HEK293 (cell line): ENCODE measurements at regions not wholly inside any gene's neighbourhood (a gene's known extent, or its start where the extent isn't known, plus 50 kb on each side); places are given as distances from the start of the nearest gene placed in this dataset.

Experiments
- CTCF ChIA-PET: fragments of 350-600 bp; formaldehyde crosslinking; extraction: SDS; loops from one replicate; lab custom pipeline; 2021; ENCODE audit warnings: antibody characterized with exemption; lab: Yijun Ruan, JAX
- POLR2A ChIA-PET: fragments of 300-600 bp; formaldehyde crosslinking; extraction: SDS; loops from one replicate; lab custom pipeline; 2020; ENCODE audit warnings: antibody characterized with exemption, inconsistent platforms; lab: Yijun Ruan, JAX
- H3K27ac ChIP-seq: fragments of 200-500 bp; sonication (Bioruptor generic); 2 replicates; pipeline ENCODE4 v1.5.1; 2014; ENCODE audit warnings: low read depth, low read length, control low read depth, inconsistent platforms; ENCODE audit errors: extremely low read depth
- H3K36me3 ChIP-seq, 2 experiments: fragments of 200-500 bp in 1 of 2; sonication (Bioruptor generic) in 1 of 2; 1 replicate in 1 of 2; 2 replicates in 1 of 2; pipeline ENCODE4 v1.5.1; 2014 to 2017; ENCODE audit warnings: inconsistent platforms in 2 of 2, low read length in 2 of 2; ENCODE audit not compliant: control insufficient read depth in 2 of 2, insufficient read depth in 1 of 2
- H3K4me1 ChIP-seq: fragments of 200-500 bp; sonication (Bioruptor generic); 2 replicates; pipeline ENCODE4 v1.5.1; 2014; ENCODE audit warnings: mild to moderate bottlenecking, low read length, inconsistent platforms; ENCODE audit not compliant: control insufficient read depth, insufficient read depth
- H3K4me3 ChIP-seq: 2 replicates; pipeline ENCODE4 v1.5.1; 2011; ENCODE audit warnings: low read depth, mild to moderate bottlenecking, control low read depth, low read length, moderate library complexity
- H3K9me3 ChIP-seq: fragments of 200-500 bp; sonication (Bioruptor generic); 2 replicates; pipeline ENCODE4 v1.5.1; 2014; ENCODE audit warnings: low read depth, low read length, inconsistent platforms; ENCODE audit not compliant: control insufficient read depth, insufficient read depth
- HIC1 ChIP-seq: fragments of 450-650 bp; formaldehyde crosslinking; IDR thresholded peaks from 2 replicates; pipeline ENCODE4 v1.5.1; 2016; ENCODE audit warnings: missing biosample characterization, missing genetic modification characterization
- HOXC10 ChIP-seq: sonication (generic); formaldehyde crosslinking; IDR thresholded peaks from 2 replicates; pipeline ENCODE4 v1.8.1; 2023; ENCODE audit warnings: mild to moderate bottlenecking, missing genetic modification reagents
- OSR2 ChIP-seq: fragments of 450-650 bp; formaldehyde crosslinking; IDR thresholded peaks from 2 replicates; pipeline ENCODE4 v1.5.1; 2016; ENCODE audit warnings: missing biosample characterization, missing genetic modification characterization
- PATZ1 ChIP-seq: fragments of 450-650 bp; formaldehyde crosslinking; IDR thresholded peaks from 2 replicates; pipeline ENCODE4 v1.5.1; 2016; ENCODE audit warnings: missing biosample characterization, missing genetic modification characterization
- PRDM1 ChIP-seq: fragments of 450-650 bp; formaldehyde crosslinking; IDR thresholded peaks from 2 replicates; pipeline ENCODE4; 2016; ENCODE audit warnings: missing biosample characterization, missing genetic modification characterization
- PRDM10 ChIP-seq: fragments of 450-650 bp; formaldehyde crosslinking; IDR thresholded peaks from 2 replicates; pipeline ENCODE4 v1.5.1; 2016; ENCODE audit warnings: missing biosample characterization, missing genetic modification characterization
- TRIM28 ChIP-seq: IDR thresholded peaks from 2 replicates; pipeline ENCODE4 v1.6.1; 2011; ENCODE audit warnings: low read length, control low read depth, borderline replicate concordance
- ZBTB6 ChIP-seq: fragments of 450-650 bp; formaldehyde crosslinking; IDR thresholded peaks from 2 replicates; pipeline ENCODE4 v1.5.1; 2017; ENCODE audit warnings: missing biosample characterization, missing genetic modification characterization
- ZNF23 ChIP-seq: fragments of 450-650 bp; formaldehyde crosslinking; IDR thresholded peaks from 2 replicates; pipeline ENCODE4 v1.5.1; 2016; ENCODE audit warnings: missing biosample characterization, missing genetic modification characterization, borderline replicate concordance
- ZNF24 ChIP-seq: fragments of 450-650 bp; formaldehyde crosslinking; IDR thresholded peaks from 2 replicates; pipeline ENCODE4 v1.5.1; 2016; ENCODE audit warnings: missing biosample characterization, missing genetic modification characterization
- ZNF335 ChIP-seq: fragments of 450-650 bp; formaldehyde crosslinking; conservative IDR thresholded peaks from 2 replicates; pipeline ENCODE4 v1.5.1; 2016; ENCODE audit warnings: missing biosample characterization, missing genetic modification characterization
- ZNF544 ChIP-seq: fragments of 450-650 bp; formaldehyde crosslinking; IDR thresholded peaks from 2 replicates; pipeline ENCODE4 v1.5.0; 2017; ENCODE audit warnings: missing biosample characterization, missing genetic modification characterization
- ZNF585B ChIP-seq: fragments of 450-650 bp; formaldehyde crosslinking; IDR thresholded peaks from 2 replicates; pipeline ENCODE4 v1.5.1; 2016; ENCODE audit warnings: missing biosample characterization, missing genetic modification characterization
- ZNF621 ChIP-seq: fragments of 450-650 bp; formaldehyde crosslinking; IDR thresholded peaks from 2 replicates; pipeline ENCODE4 v1.5.1; 2017; ENCODE audit warnings: missing biosample characterization, missing genetic modification characterization
- ZNF76 ChIP-seq: fragments of 450-650 bp; formaldehyde crosslinking; IDR thresholded peaks from 2 replicates; pipeline ENCODE4; 2016; ENCODE audit warnings: low read depth, missing biosample characterization, missing genetic modification characterization, borderline replicate concordance
- ZNF791 ChIP-seq: fragments of 450-650 bp; formaldehyde crosslinking; IDR thresholded peaks from 2 replicates; pipeline ENCODE4 v1.5.1; 2016; ENCODE audit warnings: missing biosample characterization, missing genetic modification characterization
- ZSCAN18 ChIP-seq: fragments of 450-650 bp; formaldehyde crosslinking; IDR thresholded peaks from 2 replicates; pipeline ENCODE4 v1.5.1; 2016; ENCODE audit warnings: missing biosample characterization, missing genetic modification characterization
- ZSCAN5A ChIP-seq: fragments of 450-650 bp; formaldehyde crosslinking; IDR thresholded peaks from 2 replicates; pipeline ENCODE4 v1.5.1; 2016; ENCODE audit warnings: missing biosample characterization, missing genetic modification characterization

- no peaks in the 10 kb centered on the region for H3K4me1 ChIP-seq
- CTCF ChIA-PET = no interaction called here
- no peak overlapping the region for H3K27ac ChIP-seq
- TF ChIP-seq PRDM1 = no peak
- no peak for TF ChIP-seq PATZ1 (tag by site-specific recombination)
- no peak for TF ChIP-seq ZNF544 (tag by site-specific recombination)
- TF ChIP-seq ZSCAN5A (tag by site-specific recombination) = no peak
- no peak for TF ChIP-seq ZBTB6 (tag by site-specific recombination)
- TF ChIP-seq HOXC10 = no peak
- TF ChIP-seq PRDM10 (tag by site-specific recombination) = no peak
- H3K36me3 ChIP-seq = no peaks in the 10 kb centered on the region
- no peak overlapping the region for H3K4me3 ChIP-seq
- POLR2A ChIA-PET = no interaction called here
- H3K9me3 ChIP-seq = no peaks in the 10 kb centered on the region
Observed at GRCh38 chr4:123744664-123745290, 348.2 kb downstream of the SPRY1 start.

GRCh38 chr4:123747016-123747415 is 350.4 kb downstream of the SPRY1 start:
- POLR2A ChIA-PET = no interaction called here
- H3K9me3 ChIP-seq = no peaks in the 10 kb centered on the region
- TF ChIP-seq ZNF76 (tag by site-specific recombination) = no peak
- TF ChIP-seq ZNF791 (tag by site-specific recombination) = no peak
- no peak for TF ChIP-seq ZNF621 (tag by site-specific recombination)
- TF ChIP-seq PRDM1 = no peak
- no peak for TF ChIP-seq ZNF335 (tag by site-specific recombination)
- no peak for TF ChIP-seq ZNF24 (tag by site-specific recombination)
- TF ChIP-seq TRIM28 = no peak
- TF ChIP-seq ZNF585B (tag by site-specific recombination) = no peak
- TF ChIP-seq HIC1 (tag by site-specific recombination) = no peak
- no peak for TF ChIP-seq ZSCAN18 (tag by site-specific recombination)
- no peak for TF ChIP-seq OSR2 (tag by site-specific recombination)
- no peak for TF ChIP-seq ZNF23
- TF ChIP-seq, all 188 proteins: peak for 0
- CTCF ChIA-PET = interaction anchor here (0.6 to 1.4 kb wide), 2 partner anchors 25 to 536 kb away, joined by 3 read pairs; no protein-coding TSS in a partner anchor
- Histone ChIP-seq H3K4me1 (no peaks in the 10 kb centered on the region; the same call in 1 of the 2 replicates), H3K27ac (no peak overlapping the region), H3K36me3 (no peaks in the 10 kb centered on the region), H3K4me3 (no peak overlapping the region)
